ENCODE measurements at regions not wholly inside any gene's neighbourhood (a gene's known extent, or its start where the extent isn't known, plus 50 kb on each side); places are given as distances from the start of the nearest gene placed in this dataset.

DNA sequence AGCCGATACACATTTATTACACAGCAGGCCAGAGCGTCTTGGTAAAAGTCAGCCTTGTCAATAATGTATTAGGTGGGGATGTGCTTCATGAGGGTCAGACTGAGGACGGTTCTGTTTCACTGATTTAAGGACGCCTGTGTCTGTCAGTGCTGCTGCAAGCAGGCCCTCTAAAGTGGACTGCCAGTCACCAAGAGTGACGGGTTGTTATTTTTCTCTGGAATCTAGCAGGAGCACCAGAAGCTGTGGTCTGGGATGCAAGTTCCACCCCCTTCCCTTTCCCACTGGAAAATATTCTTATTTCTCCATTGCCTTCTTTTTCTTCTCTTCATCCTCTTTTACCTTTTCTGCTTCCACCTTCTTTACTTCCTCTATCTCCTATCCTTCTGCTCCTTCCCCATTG, 191.2 kb upstream of the NCAM1 start:
- POLR2A ChIA-PET: no interaction called here
- TF ChIP-seq L3MBTL2 (conservative IDR thresholded peaks at IDR 0.05): no peak
- CTCF ChIA-PET: no interaction called here
- DNase-seq (ENCODE audit: extremely low spot score): no peak

- ChIA-PET CTCF (no interaction called here), POLR2A (no interaction called here)
- DNase-seq (ENCODE audit: extremely low spot score): no peak
- TF ChIP-seq SP1 (IDR thresholded peaks at IDR 0.05): no peak
- no peak for TF ChIP-seq FOXK2 (IDR thresholded peaks at IDR 0.05)
- no peak for TF ChIP-seq ARNT (IDR thresholded peaks at IDR 0.05)
- TF ChIP-seq L3MBTL2 (conservative IDR thresholded peaks at IDR 0.05): no peak
- no peak for TF ChIP-seq TARDBP (IDR thresholded peaks at IDR 0.05)
Measured at GRCh38 chr11:112770487-112770886, 190.7 kb upstream of the NCAM1 start.

GRCh38 chr11:112771851-112772250, 189.4 kb upstream of the NCAM1 start:
- DNase-seq (ENCODE audit: extremely low spot score): no peak
- TF ChIP-seq ARNT (IDR thresholded peaks at IDR 0.05) (no peak), CTBP1 (IDR thresholded peaks at IDR 0.05; ENCODE audit: borderline replicate concordance) (no peak), L3MBTL2 (conservative IDR thresholded peaks at IDR 0.05) (no peak), PKNOX1 (IDR thresholded peaks at IDR 0.05) (no peak), FOXM1 (IDR thresholded peaks at IDR 0.05; ENCODE audit: borderline replicate concordance) (no peak)
- CTCF ChIA-PET: no interaction called here
- POLR2A ChIA-PET: no interaction called here

- DNase-seq (ENCODE audit: extremely low spot score): no peak
- TF ChIP-seq ELF4 (IDR thresholded peaks at IDR 0.05) (no peak), ZNF384 (IDR thresholded peaks at IDR 0.05) (no peak), FOXK2 (IDR thresholded peaks at IDR 0.05) (no peak), FOXM1 (IDR thresholded peaks at IDR 0.05; ENCODE audit: borderline replicate concordance) (no peak), L3MBTL2 (conservative IDR thresholded peaks at IDR 0.05) (no peak), NFRKB (IDR thresholded peaks at IDR 0.05) (no peak), LEF1 (IDR thresholded peaks at IDR 0.05; ENCODE audit: borderline replicate concordance) (no peak), ARNT (IDR thresholded peaks at IDR 0.05) (no peak), BHLHE40 (IDR thresholded peaks at IDR 0.05; ENCODE audit: borderline replicate concordance) (no peak), SUZ12 (IDR thresholded peaks at IDR 0.05) (no peak), TARDBP (IDR thresholded peaks at IDR 0.05) (no peak), CTBP1 (IDR thresholded peaks at IDR 0.05; ENCODE audit: borderline replicate concordance) (no peak), FOXA1 (IDR thresholded peaks at IDR 0.05) (no peak), PKNOX1 (IDR thresholded peaks at IDR 0.05) (no peak), SP1 (IDR thresholded peaks at IDR 0.05) (no peak), HDGF (IDR thresholded peaks at IDR 0.05; ENCODE audit: borderline replicate concordance) (no peak)
- CTCF ChIA-PET: no interaction called here
- POLR2A ChIA-PET: no interaction called here
Measured at GRCh38 chr11:112773264-112773663, 188.0 kb upstream of the NCAM1 start.

- TF ChIP-seq LEF1 (IDR thresholded peaks at IDR 0.05; ENCODE audit: borderline replicate concordance) (no peak), NFRKB (IDR thresholded peaks at IDR 0.05) (no peak), FOXM1 (IDR thresholded peaks at IDR 0.05; ENCODE audit: borderline replicate concordance) (no peak), ELF4 (IDR thresholded peaks at IDR 0.05) (no peak), ARNT (IDR thresholded peaks at IDR 0.05) (no peak), BHLHE40 (IDR thresholded peaks at IDR 0.05; ENCODE audit: borderline replicate concordance) (no peak), ZNF384 (IDR thresholded peaks at IDR 0.05) (no peak), SP1 (IDR thresholded peaks at IDR 0.05) (no peak), HDGF (IDR thresholded peaks at IDR 0.05; ENCODE audit: borderline replicate concordance) (no peak), L3MBTL2 (conservative IDR thresholded peaks at IDR 0.05) (no peak), FOXK2 (IDR thresholded peaks at IDR 0.05) (no peak), FOXA1 (IDR thresholded peaks at IDR 0.05) (no peak), TARDBP (IDR thresholded peaks at IDR 0.05) (no peak), PKNOX1 (IDR thresholded peaks at IDR 0.05) (no peak), CTBP1 (IDR thresholded peaks at IDR 0.05; ENCODE audit: borderline replicate concordance) (no peak)
- DNase-seq (ENCODE audit: extremely low spot score): no peak
- ChIA-PET CTCF (interaction anchor here (1.3 kb wide), 1 partner anchor 18 kb away, joined by 5 read pairs; no protein-coding TSS in a partner anchor), POLR2A (interaction anchor here (0.6 kb wide), 1 partner anchor 180 kb away, joined by 3 read pairs; no protein-coding TSS in a partner anchor)
Measured at GRCh38 chr11:112776834-112777233, 184.4 kb upstream of the NCAM1 start.

DNA sequence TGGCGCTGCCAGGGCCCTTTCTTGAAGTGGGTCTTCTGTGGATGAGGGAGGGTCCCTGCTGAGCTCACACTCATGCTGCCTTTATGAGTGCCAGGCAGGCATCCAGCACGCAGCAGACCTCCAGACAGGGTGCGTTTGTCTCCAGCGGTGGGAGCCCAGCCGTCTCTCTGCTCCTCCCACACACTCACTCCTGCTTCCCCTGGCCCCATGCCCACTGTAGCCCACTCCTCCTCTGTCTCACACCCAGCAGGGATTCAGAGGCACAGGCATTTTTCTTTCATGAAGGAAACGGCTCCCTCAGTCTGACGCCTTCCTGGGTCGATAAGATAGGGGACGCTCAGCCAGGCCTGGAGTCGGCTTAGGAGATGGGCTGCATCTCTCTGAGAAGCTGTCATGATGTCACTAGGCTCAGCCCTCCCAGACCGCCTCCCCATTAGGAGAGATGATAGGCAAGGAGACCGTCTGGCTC, 183.9 kb upstream of the NCAM1 start:
- POLR2A ChIA-PET: no interaction called here
- CTCF ChIA-PET: interaction anchor here (1.3 kb wide), 1 partner anchor 18 kb away, joined by 5 read pairs; no protein-coding TSS in a partner anchor
- TF ChIP-seq BHLHE40 (IDR thresholded peaks at IDR 0.05; ENCODE audit: borderline replicate concordance) (no peak), TARDBP (IDR thresholded peaks at IDR 0.05) (no peak), SUZ12 (IDR thresholded peaks at IDR 0.05) (no peak), ZNF384 (IDR thresholded peaks at IDR 0.05) (no peak), FOXA1 (IDR thresholded peaks at IDR 0.05) (no peak), CTBP1 (IDR thresholded peaks at IDR 0.05; ENCODE audit: borderline replicate concordance) (no peak), LEF1 (IDR thresholded peaks at IDR 0.05; ENCODE audit: borderline replicate concordance) (no peak), NFRKB (IDR thresholded peaks at IDR 0.05) (no peak), HDGF (IDR thresholded peaks at IDR 0.05; ENCODE audit: borderline replicate concordance) (no peak), L3MBTL2 (conservative IDR thresholded peaks at IDR 0.05) (no peak), FOXM1 (IDR thresholded peaks at IDR 0.05; ENCODE audit: borderline replicate concordance) (no peak), ELF4 (IDR thresholded peaks at IDR 0.05) (no peak), FOXK2 (IDR thresholded peaks at IDR 0.05) (no peak), PKNOX1 (IDR thresholded peaks at IDR 0.05) (no peak), SP1 (IDR thresholded peaks at IDR 0.05) (no peak)
- DNase-seq (ENCODE audit: extremely low spot score): no peak
